ENCODE measurements at regions not wholly inside any gene's neighbourhood (a gene's known extent, or its start where the extent isn't known, plus 50 kb on each side); places are given as distances from the start of the nearest gene placed in this dataset.

- TF ChIP-seq CTCF (IDR thresholded peaks at IDR 0.05), result no peak
- TF ChIP-seq POLR2A (IDR thresholded peaks at IDR 0.05), result no peak
- no peak for TF ChIP-seq POLR2AphosphoS5 (IDR thresholded peaks at IDR 0.05)
These were observed 270.3 kb upstream of the HS3ST1 start for GRCh38 chr4:11698846-11699590.
